Endodermal cell (in vitro differentiated cells): ENCODE measurements at regions not wholly inside any gene's neighbourhood (a gene's known extent, or its start where the extent isn't known, plus 50 kb on each side); places are given as distances from the start of the nearest gene placed in this dataset.

ENCODE experiments used
- DNase-seq: peaks from one replicate; pipeline ENCODE4 v3.0.0-alpha.2; 2017
- H3K27ac ChIP-seq: 2 replicates; pipeline ENCODE4 v1.5.1; 2013; ENCODE audit warnings: mild to moderate bottlenecking, low read depth, low read length, moderate library complexity
- H3K27me3 ChIP-seq: 2 replicates; pipeline ENCODE4 v1.6.1; 2013; ENCODE audit warnings: mild to moderate bottlenecking, low read length, moderate library complexity; ENCODE audit not compliant: insufficient read depth, control insufficient read depth, poor library complexity, severe bottlenecking
- H3K36me3 ChIP-seq: 2 replicates; pipeline ENCODE4 v1.7.0; 2013; ENCODE audit warnings: mild to moderate bottlenecking, low read length, moderate library complexity; ENCODE audit not compliant: control insufficient read depth, insufficient read depth
- H3K4me1 ChIP-seq: one replicate; pipeline ENCODE4 v1.7.0; 2013; ENCODE audit warnings: low read length; ENCODE audit not compliant: control insufficient read depth, insufficient read depth
- H3K4me3 ChIP-seq: 2 replicates; pipeline ENCODE4 v1.5.1; 2013; ENCODE audit warnings: mild to moderate bottlenecking, low read length, moderate library complexity
- H3K9ac ChIP-seq: 2 replicates; pipeline ENCODE4 v1.6.1; 2013; ENCODE audit warnings: mild to moderate bottlenecking, low read length, moderate library complexity; ENCODE audit not compliant: poor library complexity, severe bottlenecking; ENCODE audit errors: extremely low read depth
- H3K9me3 ChIP-seq: 2 replicates; pipeline ENCODE4 v1.6.1; 2013; ENCODE audit warnings: mild to moderate bottlenecking, low read length, moderate library complexity; ENCODE audit not compliant: control insufficient read depth
- H3K27ac Mint-ChIP-seq: 2 replicates; pipeline ENCODE4 v1.8.0; 2020; ENCODE audit warnings: mixed read lengths
- H3K27me3 Mint-ChIP-seq: 2 replicates; pipeline ENCODE4 v1.8.0; 2021; ENCODE audit warnings: mild to moderate bottlenecking, mixed read lengths; ENCODE audit not compliant: insufficient read depth
- H3K36me3 Mint-ChIP-seq: 2 replicates; pipeline ENCODE4 v1.8.0; 2020; ENCODE audit warnings: low read depth, mixed read lengths
- H3K4me1 Mint-ChIP-seq: 2 replicates; pipeline ENCODE4 v1.8.0; 2020; ENCODE audit warnings: mixed read lengths
- H3K4me3 Mint-ChIP-seq: 2 replicates; pipeline ENCODE4 v1.8.0; 2020; ENCODE audit warnings: mild to moderate bottlenecking, moderate library complexity, mixed read lengths
- H3K9me3 Mint-ChIP-seq: 2 replicates; pipeline ENCODE4 v1.8.0; 2020; ENCODE audit warnings: mild to moderate bottlenecking, mixed read lengths
- WGBS, 2 experiments: methylation state at CpG; one replicate each; pipeline versions ENCODE4 v1.1.5 to v1.1.7; 2013; ENCODE audit warnings: missing lambda C conversion rate in 2 of 2, mixed read lengths in 1 of 2; ENCODE audit not compliant: insufficient coverage in 1 of 2, insufficient read length in 1 of 2; 5-methylcytosine and 5-hydroxymethylcytosine counted together
- TF ChIP-seq, protein P1 (sequence below): fragments of 200-600 bp; sonication (generic); conservative IDR thresholded peaks from 2 replicates; pipeline ENCODE4 v1.5.0; 2021; ENCODE audit warnings: antibody characterized with exemption, mild to moderate bottlenecking

DNA sequence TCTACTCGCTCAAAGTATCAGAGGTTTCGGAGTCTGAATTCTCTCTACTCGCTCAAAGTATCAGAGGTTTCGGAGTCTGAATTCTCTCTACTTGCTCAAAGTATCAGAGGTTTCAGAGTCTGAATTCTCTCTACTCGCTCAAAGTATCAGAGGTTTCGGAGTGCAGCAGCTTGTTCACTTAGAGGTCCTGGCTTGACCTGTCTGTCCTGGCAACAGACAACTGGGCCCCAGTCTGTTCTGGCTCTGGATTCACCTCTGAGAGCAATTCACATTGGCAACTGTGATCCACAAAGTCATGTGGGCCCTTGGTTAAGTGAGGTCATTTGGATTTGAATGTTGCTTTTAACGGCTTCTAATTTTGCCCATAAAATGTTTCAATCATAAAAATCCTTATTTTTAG, 63.9 kb upstream of the ST8SIA6 start:
- no peaks in the 10 kb centered on the region for H3K4me1 Mint-ChIP-seq
- TF ChIP-seq, protein P1, sequence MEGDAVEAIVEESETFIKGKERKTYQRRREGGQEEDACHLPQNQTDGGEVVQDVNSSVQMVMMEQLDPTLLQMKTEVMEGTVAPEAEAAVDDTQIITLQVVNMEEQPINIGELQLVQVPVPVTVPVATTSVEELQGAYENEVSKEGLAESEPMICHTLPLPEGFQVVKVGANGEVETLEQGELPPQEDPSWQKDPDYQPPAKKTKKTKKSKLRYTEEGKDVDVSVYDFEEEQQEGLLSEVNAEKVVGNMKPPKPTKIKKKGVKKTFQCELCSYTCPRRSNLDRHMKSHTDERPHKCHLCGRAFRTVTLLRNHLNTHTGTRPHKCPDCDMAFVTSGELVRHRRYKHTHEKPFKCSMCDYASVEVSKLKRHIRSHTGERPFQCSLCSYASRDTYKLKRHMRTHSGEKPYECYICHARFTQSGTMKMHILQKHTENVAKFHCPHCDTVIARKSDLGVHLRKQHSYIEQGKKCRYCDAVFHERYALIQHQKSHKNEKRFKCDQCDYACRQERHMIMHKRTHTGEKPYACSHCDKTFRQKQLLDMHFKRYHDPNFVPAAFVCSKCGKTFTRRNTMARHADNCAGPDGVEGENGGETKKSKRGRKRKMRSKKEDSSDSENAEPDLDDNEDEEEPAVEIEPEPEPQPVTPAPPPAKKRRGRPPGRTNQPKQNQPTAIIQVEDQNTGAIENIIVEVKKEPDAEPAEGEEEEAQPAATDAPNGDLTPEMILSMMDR = no peak
- no peak overlapping the region for H3K27ac Mint-ChIP-seq
- H3K4me1 ChIP-seq = no peaks in the 10 kb centered on the region
- no peaks in the 10 kb centered on the region for H3K36me3 ChIP-seq
- H3K27me3 Mint-ChIP-seq = no peaks in the 10 kb centered on the region
- DNase-seq = no peak
- H3K9me3 Mint-ChIP-seq = peaks cover 9% of the 10 kb centered on the region
- H3K36me3 Mint-ChIP-seq = no peaks in the 10 kb centered on the region
- H3K4me3 ChIP-seq = no peak overlapping the region
- 96 to 100% methylated on average over 3 to 7 of the region's 7 CpGs for WGBS, 2 experiments
- no peak overlapping the region for H3K27ac ChIP-seq
- H3K9me3 ChIP-seq = no peaks in the 10 kb centered on the region
- H3K4me3 Mint-ChIP-seq = no peak overlapping the region
- no peaks in the 10 kb centered on the region for H3K27me3 ChIP-seq
- no peak overlapping the region for H3K9ac ChIP-seq

DNA sequence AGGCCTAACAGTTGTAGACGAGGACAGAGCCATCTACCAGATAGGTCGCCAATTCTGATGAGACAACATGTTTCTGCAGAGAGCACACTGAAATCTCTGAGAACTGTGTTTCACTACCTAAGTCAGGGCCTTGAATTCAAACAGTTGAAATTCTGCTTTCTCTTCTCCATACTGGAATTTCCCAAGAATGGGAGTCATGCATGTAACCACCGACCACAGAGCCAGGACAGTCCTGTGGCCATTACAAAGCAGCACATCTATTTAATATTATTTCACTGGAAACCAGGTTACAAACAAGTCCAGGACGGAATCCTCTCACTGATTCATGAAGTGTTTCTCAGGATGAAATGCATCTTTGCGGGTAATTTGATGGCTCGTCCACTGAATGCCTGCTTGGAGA, 62.0 kb upstream of the ST8SIA6 start:
- H3K4me3 ChIP-seq = no peak overlapping the region
- no peaks in the 10 kb centered on the region for H3K4me1 ChIP-seq
- Mint-ChIP-seq H3K9me3 (peaks cover 6% of the 10 kb centered on the region), H3K27me3 (no peaks in the 10 kb centered on the region), H3K4me3 (no peak overlapping the region), H3K27ac (no peak overlapping the region), H3K36me3 (no peaks in the 10 kb centered on the region), H3K4me1 (peaks cover 5% of the 10 kb centered on the region)
- no peak overlapping the region for H3K9ac ChIP-seq
- no peak overlapping the region for H3K27ac ChIP-seq
- TF ChIP-seq, protein P1 = no peak
- 84 to 94% methylated on average over 5 to 6 of the region's 6 CpGs for WGBS, 2 experiments
- H3K27me3 ChIP-seq = no peaks in the 10 kb centered on the region
- H3K36me3 ChIP-seq = no peaks in the 10 kb centered on the region
- DNase-seq = no peak
- H3K9me3 ChIP-seq = no peaks in the 10 kb centered on the region

DNA sequence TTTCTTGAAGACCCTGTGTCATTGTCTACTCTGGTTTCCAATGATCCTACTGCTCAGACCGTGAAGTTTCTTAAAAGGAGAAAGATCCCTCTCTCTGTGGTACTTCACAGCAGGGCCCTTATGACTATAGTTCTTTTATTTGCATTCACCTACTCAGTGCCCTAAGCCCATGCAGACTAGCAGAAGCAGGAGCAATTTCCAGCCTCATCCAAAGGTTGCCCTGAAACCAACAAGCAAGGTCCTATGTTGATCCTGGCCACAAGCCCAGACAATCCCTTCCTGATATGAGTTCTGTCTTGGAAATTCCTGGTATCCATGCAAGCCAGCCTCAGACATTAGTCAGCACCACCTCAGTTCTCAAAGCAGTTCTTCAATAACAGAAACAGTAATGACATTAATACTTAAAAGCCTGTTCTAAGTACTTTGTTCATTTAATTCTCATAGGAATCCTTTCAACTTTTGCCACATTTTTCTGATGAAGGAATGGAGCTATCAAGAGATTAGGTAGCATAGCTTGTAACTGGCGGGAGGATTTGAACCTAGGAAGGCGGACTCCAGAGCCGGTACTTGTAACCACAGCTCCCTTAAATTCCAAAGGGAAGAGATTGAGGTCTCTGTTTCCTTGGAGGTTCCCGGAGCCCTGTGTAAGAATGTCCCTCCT, 58.1 kb upstream of the ST8SIA6 start:
- Mint-ChIP-seq H3K27me3 (no peaks in the 10 kb centered on the region), H3K27ac (no peak overlapping the region), H3K4me1 (peaks cover 5% of the 10 kb centered on the region), H3K36me3 (no peaks in the 10 kb centered on the region), H3K4me3 (no peak overlapping the region), H3K9me3 (peaks cover 6% of the 10 kb centered on the region)
- Histone ChIP-seq H3K9me3 (no peaks in the 10 kb centered on the region), H3K4me1 (no peaks in the 10 kb centered on the region), H3K9ac (no peak overlapping the region), H3K4me3 (no peak overlapping the region), H3K36me3 (no peaks in the 10 kb centered on the region), H3K27me3 (no peaks in the 10 kb centered on the region), H3K27ac (no peak overlapping the region)
- 43 to 86% methylated on average over 1 to 5 of the region's 5 CpGs for WGBS, 2 experiments
- no peak for DNase-seq
- TF ChIP-seq, protein P1 = no peak
